Stimulated activated CD4-positive, alpha-beta T cell treated with anti-CD3 and anti-CD28 coated beads, Interleukin-15, amount 100 ng/mL, for 48 hours (primary cell): ENCODE measurements at regions not wholly inside any gene's neighbourhood (a gene's known extent, or its start where the extent isn't known, plus 50 kb on each side); places are given as distances from the start of the nearest gene placed in this dataset.

Experiments
- DNase-seq, 2 donors: peaks; one replicate each; pipeline ENCODE4 v3.0.0-alpha.2; 2020; ENCODE audit warnings: low read depth in 2 of 2

DNA sequence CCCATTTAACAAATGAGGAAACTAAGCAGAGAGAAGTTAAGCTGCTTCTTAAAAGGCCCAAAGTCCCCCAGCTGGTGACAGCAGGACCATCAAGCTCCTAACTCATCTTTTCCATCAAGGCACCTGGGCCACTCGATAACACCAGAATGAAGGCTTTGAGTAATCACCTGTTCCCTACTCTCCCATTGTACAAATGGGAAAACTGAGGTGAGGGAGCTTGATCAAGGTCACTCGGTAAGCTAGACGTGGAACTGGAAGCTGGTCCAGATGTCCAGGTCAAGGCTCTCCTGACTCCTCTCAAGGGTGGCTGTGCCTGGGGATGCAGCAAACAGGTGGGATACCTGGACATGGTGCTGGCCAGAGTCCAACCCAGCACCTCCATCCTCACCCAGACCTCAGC is 90.6 kb upstream of the SHB start:
- no peak for DNase-seq

DNA sequence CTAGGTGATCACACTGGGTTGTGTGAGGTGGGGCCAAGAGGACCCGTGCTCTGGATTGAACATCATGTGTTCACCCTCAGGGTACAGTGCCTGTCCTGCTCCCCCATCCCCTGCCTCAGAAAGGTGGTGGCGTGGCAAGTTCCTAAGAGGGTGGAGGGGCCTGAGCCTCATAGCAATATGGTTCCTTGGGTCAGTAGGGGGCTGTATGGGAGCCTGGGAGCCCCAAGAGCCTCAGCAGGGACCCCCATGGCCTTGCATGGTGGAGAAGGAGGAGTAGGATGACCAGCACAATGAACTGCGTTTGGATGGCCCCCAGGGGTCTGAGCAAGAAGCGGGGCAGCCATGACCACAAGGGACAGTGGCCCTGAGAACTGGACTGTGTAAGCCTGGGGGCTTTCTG is 89.6 kb upstream of the SHB start:
- no peak for DNase-seq

DNA sequence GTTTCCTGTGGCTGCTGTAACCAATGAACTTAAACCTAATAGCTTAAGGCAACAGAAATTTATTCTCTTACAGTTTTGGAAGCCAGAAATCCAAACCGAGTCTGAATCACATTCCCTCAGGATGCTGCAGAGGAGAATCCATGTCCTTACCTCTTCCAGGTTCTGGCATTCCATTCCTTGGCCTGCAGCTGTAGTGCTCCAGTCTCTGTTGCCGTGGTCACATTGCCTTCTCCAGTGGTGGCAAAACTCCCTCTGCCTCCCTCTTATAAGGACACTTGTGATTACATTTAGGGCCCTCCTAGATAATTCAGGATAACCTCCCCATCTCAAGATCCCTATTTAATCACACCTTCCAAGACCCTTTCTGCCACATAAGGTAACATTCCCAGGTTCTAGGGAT is 88.7 kb upstream of the SHB start:
- DNase-seq: no peak

- DNase-seq: no peak
Observed at GRCh38 chr9:38154501-38155421, 85.7 kb upstream of the SHB start.

GRCh38 chr9:38153910-38154291 is 84.9 kb upstream of the SHB start:
- DNase-seq: no peak

DNA sequence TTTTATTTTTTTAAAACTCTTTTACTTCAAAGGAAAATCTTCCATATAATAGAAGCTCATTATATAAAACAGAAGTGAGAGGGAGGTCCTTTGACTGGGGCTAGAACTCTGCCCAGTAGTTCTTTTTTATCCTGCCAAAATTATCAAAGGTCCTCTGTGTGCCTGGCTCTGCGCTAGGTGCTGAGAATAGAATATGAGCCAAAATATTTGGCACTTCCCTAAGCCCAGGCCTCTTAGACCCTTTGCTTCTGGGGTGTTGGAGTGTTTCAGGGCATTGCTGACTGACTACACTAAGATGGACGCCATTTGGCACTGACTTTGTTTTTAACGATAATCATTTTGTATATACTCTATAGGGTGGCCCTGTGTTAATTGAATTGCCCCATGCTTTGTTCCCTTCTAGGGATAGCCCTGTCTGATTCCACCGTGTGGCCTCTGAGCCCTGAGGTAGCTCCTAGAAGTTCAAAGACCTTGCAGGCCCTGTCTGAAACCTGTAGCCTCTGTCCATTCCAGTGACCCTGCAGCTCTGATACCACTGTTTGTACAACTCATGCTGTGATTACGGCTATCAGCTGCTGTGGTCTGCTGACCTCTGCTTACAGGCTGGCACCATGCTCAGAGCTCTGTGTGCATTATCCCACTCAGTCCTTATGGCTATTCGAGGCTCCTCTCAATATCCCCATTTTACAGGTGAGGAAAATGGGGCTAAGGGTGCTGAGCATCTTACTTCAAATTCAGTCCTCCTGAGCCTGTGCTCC is 84.3 kb upstream of the SHB start:
- no peak for DNase-seq

DNA sequence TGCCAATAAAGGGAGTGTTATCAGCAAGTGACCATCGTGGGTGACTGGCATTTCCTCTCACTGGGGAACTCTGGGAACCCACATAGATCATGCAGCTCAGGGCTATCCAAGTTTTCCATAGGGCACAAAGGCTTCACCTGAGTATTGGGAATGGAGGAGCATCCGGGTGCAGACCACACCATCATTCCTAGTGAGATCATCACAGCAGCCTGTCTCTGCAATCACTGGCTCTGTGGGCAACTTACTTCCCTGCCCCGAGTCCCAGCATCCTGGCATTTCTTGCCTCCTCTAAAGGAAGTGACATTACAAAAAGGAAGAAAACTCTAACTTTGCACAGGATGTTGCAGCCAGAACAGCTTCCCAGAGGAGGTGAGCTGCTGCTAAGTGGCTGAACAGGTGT is 80.6 kb upstream of the SHB start:
- DNase-seq: no peak

DNA sequence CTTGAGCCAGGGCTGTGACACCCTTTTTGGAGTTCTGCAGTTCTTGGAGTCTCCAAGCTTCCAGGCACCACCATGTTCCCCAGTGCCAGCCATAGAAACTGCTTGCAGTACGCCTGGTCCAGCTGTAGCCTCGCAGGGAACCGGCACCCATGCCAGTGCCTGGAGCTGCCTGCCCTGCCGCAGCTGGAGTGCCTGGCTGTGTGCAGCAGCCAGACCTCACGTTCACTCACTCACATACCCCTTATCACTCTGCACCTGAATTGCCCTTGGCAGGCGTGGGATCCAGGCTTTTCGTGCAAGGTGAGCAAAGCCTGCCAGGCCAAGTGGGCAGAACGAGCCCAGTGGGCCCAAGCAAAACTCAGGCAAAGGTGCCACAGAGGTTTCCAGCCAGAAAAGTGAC is 77.8 kb upstream of the SHB start:
- DNase-seq: no peak

DNA sequence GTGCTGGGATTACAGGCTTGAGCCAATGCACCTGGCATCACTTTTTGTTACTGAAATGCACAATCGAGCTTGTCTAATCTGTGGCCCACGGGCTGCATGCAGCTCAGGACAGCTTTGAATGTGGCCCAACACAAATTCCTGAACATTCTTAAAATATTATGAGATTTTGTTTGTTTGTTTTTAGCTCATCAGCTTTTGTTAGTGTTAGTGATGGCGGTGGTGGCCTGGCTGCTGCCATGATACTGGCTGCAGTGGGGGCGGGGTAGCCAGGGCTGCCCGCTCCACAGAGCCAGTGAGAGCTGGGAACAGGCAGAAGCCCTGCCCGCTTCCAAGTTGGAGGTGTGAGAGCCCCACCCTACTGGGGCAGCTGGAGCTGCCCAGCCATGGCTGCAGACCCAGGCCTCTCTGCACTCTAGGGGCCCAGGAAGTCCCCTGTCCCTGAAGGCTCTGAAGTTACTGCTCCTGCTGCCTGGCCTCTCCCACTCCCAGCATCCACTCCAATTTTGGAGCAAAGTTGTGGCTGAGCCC is 76.6 kb upstream of the SHB start:
- DNase-seq: no peak

GRCh38 chr9:38144421-38144820 is 75.4 kb upstream of the SHB start:
- no peak for DNase-seq

GRCh38 chr9:38141746-38142591 is 72.9 kb upstream of the SHB start:
- DNase-seq: no peak

GRCh38 chr9:38138276-38138675 is 69.2 kb upstream of the SHB start:
- DNase-seq: no peak

DNA sequence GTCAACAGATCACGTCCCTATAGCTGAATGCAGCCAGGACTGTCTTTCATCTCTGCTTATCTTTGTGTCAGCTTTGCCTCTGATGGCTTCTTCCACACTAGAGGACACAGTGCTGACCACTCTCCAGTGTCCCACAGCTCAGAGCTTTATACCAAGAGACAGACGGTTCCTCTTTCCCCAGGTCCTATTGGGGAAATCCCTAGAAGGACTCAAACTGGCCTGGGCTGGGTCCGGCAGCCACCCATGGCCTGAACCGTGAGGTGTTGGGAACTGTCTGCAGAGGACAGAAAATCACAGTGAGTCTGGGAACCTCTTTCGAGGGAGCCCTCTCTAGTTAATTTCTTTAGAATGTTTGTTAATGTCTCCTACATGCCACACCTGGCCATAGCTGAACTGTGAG is 68.3 kb upstream of the SHB start:
- DNase-seq: no peak

GRCh38 chr9:38136386-38136785 is 67.4 kb upstream of the SHB start:
- DNase-seq: no peak

- DNase-seq: no peak
Observed at GRCh38 chr9:38134611-38135237, 65.7 kb upstream of the SHB start.

DNA sequence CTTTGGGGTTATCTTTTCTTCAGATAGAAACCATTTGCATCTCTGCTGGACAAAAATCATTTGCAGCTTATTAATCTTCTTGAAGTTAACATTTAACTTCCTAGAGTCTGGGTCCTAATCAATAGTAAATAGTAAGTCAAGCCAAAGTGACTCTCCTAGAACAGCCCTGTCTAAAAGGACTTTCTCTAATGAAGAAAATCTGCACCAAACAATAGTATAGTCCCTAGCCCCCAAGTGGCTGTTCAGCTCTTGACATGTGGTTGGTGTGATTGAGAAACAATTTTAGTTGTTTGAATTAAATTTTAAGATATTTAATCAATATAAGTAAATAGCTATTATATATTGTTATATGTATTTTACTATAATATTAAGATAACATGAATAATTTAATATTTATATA is 64.6 kb upstream of the SHB start:
- no peak for DNase-seq

DNA sequence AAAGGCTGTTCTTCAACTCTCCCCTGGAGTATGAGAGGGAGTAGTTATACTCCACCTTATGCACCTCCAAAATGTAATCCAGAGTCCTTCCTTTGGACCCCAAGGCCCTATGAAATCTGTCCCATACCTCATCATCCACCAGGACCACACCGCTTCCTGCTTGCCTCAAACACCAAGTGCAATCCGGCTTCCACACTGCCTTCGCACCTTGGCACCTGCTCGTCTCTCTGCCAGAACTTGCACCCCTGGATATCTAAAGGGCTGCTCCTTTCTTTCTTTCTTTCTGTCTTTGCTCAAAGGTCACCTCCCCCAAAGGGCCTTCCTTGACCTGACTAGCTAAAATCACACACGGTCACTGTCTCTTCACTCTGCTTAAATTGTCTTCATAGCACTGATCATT is 63.9 kb upstream of the SHB start:
- no peak for DNase-seq

DNA sequence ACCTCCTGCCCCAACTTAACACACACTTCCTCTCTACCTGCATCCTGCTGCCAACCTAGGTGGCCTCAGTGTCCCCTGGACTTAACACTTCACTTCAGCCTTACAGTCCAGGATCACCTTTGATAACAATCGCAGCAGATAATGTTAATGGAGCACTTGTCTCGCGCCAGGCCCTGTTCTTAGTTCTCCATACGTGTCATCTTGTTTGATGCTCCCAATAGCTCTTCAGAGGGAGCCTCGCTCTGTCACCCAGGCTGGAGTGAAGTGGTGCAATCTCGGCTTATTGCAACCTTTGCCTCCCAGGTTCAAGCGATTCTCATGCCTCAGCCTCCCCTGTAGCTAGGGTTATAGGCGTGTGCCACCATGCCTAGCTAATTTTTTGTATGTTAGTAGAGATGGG is 62.7 kb upstream of the SHB start:
- DNase-seq: no peak

- DNase-seq: no peak
Observed at GRCh38 chr9:38130724-38131123, 61.7 kb upstream of the SHB start.

DNA sequence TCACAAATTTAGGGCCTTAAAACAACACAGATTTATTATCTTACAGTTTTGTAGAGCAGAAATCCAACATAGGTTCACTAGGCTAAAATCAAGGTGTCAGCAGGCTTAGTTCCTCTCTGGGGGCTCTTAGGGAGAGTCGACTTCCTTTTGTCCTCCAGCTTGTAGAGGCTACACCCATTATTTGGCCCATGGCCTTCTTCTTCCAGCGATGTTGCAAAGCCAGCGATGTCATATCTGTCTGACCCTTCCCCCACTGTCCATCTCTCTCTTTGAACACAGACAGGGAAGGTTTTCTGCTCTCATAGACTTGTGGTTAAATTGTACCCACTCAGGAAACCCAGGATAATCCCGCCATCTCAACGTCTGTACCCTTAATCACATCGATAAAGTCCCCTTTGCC is 60.3 kb upstream of the SHB start:
- no peak for DNase-seq

GRCh38 chr9:38128752-38129270 is 59.8 kb upstream of the SHB start:
- no peak for DNase-seq
